HT1080 (cell line): ENCODE measurements at regions not wholly inside any gene's neighbourhood (a gene's known extent, or its start where the extent isn't known, plus 50 kb on each side); places are given as distances from the start of the nearest gene placed in this dataset.
"Not testable (repeated sequence)": the region's sequence is repeated elsewhere in the genome, so short reads cannot be mapped to it uniquely, and the experiment has no call there.

Source experiments
- DNase-seq: peaks from one replicate; pipeline ENCODE4 v3.0.0-alpha.2; 2015; ENCODE audit warnings: low read depth

DNA sequence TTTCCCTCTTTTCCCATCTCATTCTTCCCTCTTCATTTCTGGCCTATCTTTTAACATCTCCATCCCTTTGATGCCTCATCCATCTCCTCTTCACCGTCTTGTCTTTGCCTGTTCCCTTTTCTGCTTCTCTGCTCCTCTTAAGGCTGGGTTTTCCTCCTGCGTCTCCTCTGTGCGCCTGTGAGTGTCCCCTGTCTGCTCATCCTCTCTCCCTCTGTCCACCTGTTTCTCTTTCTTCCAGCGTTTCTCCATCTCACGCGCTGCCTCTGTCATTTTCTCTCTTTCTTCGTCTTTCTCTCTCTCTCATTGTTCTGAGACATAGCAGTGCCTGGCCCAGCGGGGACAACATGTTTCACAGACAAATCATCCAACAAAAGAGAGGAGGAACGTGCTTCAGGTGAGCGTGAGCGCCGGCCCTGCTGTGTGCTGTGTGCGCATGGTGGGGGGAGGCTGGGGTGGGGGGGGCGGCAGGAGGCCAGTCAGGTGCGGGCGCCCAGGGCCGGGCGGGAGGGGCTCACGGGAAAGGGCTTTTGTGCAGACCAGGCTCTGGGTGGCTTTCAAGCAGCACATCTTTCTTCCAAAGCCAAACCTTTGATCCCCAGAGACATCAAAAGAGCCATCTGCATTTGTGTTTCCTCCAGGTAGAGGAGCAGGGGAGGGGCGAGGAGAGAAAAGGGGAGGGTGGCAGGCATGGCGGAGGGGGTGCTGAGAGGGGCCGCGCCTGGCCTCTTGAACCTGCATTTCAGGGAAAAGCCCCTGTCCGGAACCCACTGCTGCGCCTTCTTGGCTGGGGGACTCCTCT is 121.3 kb downstream of the VEGFA start:
- no peak for DNase-seq

- DNase-seq, result no peak
These were observed 120.4 kb downstream of the VEGFA start for GRCh38 chr6:43890197-43891062.

DNA sequence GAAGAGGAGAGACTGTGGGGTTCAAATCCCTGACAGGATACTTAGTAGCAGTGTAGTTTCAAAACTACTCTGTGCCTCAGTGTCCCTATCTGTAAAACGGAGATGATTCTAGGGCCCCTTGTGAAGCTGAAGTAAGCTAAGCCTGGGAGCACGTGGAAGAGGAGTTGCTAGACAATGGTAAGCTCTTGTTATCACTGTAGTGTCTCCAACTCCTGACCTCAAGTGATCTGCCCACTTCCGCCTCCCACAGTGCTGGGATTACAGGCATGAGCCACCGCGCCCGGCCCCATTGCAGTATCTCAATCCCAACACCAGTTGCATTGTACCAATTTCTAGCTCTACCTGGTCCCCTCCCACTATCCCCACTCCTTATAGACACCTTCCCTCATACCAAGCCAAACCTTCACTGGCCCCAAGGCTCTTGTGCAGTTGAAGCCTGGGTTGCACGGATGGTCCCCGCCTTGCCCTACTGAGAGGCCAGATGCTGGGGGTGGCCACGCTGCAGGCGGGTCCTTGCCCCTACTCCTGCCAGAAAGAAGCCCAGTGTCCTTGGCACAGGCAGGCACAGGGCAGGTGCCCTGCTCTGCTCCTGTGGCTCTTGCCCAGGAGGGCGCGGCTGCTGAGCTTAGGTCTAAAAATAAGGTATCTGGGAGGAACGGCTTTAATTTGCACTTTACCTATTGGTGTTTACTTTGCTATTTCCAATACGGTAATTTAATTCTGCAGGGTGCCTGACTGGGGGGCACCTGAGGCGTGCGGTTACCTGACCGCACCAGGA is 118.1 kb downstream of the VEGFA start:
- no peak for DNase-seq

GRCh38 chr6:43887340-43887858 is 117.4 kb downstream of the VEGFA start:
- peak; percentile 17 for DNase-seq

DNA sequence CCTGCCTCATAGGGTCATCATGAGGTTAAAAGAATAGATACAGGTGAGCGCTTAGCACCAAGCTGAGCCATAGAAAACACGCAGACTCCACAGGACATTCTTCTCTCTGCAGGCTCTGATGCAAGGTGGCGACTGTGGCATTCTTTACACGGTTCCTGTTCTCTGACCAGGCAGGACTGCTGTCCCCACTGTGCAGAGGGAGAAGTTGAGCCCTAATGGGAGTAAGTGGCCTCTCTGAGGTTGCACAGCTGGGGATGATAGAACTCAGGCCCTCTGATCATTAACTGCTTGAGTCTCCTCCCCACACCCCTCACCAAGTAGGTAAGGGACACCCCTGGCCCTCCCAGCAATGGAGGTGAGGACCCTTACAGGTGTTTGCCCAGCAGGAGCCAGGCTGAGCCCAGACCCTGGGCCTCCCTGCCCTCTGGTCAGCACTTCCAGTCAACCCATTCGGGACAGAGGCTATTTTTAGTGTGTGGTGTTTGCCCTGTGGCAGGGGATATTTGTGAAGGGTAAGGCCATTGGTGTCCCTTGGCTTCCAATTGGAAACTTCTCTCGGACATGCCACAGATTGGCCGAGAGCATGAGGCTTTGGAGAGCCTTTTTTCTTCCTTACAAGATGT is 116.8 kb downstream of the VEGFA start:
- DNase-seq, result no peak

GRCh38 chr6:43886067-43886461 is 116.1 kb downstream of the VEGFA start:
- DNase-seq, result no peak

GRCh38 chr6:43885399-43886066 is 115.5 kb downstream of the VEGFA start:
- DNase-seq, result no peak

DNA sequence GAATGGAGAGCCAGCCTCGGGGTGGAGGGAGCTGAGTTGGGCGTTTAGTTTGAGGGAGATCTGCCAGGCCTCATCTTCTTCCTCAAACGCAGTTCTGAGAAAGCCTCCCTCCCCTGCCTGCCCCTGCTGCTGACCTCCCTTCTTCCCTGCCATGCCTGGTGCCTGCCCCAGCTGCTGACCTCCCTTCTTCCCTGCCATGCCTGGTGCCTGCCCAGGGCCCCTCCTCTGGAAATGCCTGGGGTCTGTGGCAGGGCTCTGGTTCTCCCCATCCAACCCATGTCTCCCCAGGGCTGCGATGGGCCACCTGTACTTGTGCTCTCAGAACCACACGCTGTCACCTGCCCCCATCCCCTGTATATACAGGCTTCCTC is 114.6 kb downstream of the VEGFA start:
- no peak for DNase-seq

- no peak for DNase-seq
These were observed 114.0 kb downstream of the VEGFA start for GRCh38 chr6:43883847-43884651.

GRCh38 chr6:43882690-43883448 is 112.9 kb downstream of the VEGFA start:
- not testable (repeated sequence) for DNase-seq

DNA sequence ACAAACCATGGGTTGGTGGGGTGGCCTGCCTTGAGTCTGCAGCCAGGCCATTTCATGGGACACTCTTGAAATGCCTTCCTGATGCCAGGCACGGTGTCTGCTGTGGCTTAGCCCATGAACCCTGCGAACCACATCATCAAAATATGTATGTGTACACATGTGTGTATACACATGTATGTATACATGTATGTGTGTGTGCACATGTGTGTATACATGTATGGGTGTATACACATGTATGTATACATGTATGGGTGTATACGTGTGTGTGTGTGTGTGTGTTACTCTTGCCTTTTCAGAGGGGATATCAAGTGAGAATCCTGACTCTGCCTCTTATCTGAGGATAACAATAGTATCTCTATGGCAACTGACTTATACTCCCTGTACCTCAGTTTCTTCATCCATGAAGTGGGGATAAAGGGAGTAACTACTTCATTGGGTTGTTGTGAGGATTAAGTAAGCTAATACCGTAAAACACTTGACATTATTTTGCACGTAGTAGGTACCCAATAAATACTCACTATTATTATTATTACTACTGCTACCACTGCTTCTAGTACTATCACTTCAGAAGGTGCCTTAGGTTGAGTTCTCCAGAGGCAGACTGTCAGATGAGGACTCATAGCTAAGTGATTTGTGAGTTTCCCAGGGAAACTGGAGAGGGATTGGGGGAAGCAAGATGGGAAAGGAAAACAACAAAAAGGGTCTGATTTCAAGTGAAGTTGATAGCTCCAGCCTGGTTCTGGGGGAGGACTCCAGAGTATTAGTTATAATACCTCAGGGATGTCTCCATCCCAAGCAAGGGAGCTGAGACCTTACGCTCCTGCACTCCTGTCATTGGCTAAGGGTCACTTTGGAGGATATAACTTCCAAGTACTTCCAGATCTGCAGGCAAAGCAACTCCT is 110.5 kb downstream of the VEGFA start:
- DNase-seq, result no peak

GRCh38 chr6:43879722-43880121 is 109.7 kb downstream of the VEGFA start:
- DNase-seq, result no peak

GRCh38 chr6:43878823-43879495 is 108.9 kb downstream of the VEGFA start:
- no peak for DNase-seq

GRCh38 chr6:43878127-43878634 is 108.2 kb downstream of the VEGFA start:
- DNase-seq, result no peak

DNA sequence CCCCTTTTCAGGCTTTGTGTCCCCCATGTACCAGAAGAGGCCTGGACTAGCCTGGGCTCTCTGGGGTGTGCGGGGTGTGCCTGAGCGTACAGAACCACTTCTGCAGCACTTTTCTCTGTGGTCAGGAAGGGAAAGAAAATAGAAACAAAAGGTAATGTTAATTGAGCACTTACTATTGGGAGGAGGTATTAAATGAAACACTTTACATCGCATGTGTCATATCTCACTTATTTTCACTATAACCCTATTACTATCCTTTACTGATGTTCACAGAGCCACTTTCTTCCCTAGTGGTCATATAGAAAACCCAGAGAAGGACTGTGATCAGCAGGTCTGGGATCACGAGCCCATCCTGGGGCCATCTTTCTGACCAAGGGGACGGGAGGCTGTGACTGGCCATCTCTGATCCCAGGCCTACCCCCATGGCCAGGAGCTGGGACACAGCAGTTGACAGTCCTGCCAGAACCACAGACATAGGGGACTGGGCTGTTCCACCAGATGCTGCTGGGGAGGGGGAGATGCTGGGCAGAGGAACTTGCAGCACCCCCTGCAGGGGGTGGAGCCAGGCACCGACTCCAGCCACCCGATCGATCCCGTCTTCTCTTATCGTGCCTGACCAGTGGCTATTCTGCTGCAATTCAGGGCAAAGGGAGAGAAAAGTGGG is 107.6 kb downstream of the VEGFA start:
- no peak for DNase-seq

DNA sequence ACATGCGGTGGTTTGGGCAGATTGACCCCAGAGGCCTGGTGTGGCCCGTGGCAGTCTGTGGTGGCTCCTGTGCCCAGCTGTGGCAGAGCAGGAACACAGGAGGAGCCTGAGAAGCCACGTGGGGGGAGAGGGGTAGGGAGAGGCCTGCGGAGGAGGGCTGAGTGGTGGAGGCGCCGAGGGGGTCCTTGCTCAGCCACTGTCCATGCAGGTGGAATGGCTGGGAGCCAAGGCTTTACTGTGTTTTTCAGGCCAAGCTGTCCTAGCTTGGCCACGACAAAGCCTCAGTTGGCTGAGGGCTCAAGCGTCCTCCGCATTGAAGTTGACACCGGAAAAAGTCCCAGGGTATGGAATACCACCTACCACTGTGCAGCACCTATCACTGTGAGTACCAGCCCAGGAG is 107.0 kb downstream of the VEGFA start:
- DNase-seq, result no peak

DNA sequence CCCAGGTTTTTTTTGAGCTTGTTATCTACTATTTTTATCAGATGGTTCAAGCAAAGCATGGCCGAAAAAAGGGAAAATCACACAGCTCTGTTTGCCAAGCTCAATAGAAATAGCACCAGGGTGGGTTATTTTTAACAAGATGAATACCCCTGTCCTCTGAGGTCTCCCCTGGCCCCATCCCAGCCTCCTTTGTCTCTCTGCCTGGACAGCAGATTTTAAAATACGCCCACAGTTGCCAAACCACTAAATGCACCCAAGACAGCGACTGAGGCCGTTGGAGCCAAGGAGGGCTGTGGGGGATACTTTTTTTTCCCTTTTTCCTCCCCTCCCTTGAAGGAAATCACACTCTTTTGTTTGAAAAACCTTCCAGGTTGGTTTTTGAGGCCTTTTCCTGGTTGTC is 106.6 kb downstream of the VEGFA start:
- DNase-seq, result no peak
